ENCODE measurements at regions not wholly inside any gene's neighbourhood (a gene's known extent, or its start where the extent isn't known, plus 50 kb on each side); places are given as distances from the start of the nearest gene placed in this dataset.

DNA sequence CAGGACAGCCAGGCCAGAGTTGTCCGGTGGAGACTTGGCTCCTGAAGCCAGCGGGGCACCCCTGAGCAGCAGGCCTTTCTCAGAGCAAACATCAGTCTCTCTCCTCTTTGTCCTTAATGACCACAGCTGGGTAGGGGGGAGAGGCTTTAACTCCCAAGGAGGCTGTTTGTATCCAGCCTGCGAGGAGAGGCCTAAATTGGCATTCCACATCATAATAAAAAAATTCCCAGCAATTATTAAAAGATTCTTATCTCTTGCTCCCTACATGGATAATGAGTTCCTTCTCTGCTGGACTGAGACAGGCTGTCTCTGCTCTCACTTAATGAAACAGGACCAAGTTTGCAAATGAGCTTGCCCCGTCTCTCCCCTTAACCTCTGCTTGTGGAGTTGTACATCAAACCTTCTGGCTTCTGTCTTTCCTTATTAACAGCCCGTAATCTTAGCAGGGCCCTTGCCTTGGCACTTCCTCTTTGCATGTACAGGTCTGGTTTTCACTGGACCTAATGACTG is 838.2 kb downstream of the MAFB start:
- in situ Hi-C loops (cut with HindIII; ENCODE audit: low pct_ligation_motif_present, low sequenced_read_pairs), result no loop called here
- TF ChIP-seq, protein P1, sequence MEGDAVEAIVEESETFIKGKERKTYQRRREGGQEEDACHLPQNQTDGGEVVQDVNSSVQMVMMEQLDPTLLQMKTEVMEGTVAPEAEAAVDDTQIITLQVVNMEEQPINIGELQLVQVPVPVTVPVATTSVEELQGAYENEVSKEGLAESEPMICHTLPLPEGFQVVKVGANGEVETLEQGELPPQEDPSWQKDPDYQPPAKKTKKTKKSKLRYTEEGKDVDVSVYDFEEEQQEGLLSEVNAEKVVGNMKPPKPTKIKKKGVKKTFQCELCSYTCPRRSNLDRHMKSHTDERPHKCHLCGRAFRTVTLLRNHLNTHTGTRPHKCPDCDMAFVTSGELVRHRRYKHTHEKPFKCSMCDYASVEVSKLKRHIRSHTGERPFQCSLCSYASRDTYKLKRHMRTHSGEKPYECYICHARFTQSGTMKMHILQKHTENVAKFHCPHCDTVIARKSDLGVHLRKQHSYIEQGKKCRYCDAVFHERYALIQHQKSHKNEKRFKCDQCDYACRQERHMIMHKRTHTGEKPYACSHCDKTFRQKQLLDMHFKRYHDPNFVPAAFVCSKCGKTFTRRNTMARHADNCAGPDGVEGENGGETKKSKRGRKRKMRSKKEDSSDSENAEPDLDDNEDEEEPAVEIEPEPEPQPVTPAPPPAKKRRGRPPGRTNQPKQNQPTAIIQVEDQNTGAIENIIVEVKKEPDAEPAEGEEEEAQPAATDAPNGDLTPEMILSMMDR (IDR thresholded peaks at IDR 0.05; ENCODE audit: low read depth, low read length, missing control alignments), result no peak
- Histone ChIP-seq H3K27me3 (replicated peaks) (no peaks in the 10 kb centered on the region), H3K4me3 (ENCODE audit: low read depth, low read length) (no peak overlapping the region), H3K36me3 (replicated peaks) (no peaks in the 10 kb centered on the region), H3K27ac (no peak overlapping the region)
- no peak for DNase-seq

DNA sequence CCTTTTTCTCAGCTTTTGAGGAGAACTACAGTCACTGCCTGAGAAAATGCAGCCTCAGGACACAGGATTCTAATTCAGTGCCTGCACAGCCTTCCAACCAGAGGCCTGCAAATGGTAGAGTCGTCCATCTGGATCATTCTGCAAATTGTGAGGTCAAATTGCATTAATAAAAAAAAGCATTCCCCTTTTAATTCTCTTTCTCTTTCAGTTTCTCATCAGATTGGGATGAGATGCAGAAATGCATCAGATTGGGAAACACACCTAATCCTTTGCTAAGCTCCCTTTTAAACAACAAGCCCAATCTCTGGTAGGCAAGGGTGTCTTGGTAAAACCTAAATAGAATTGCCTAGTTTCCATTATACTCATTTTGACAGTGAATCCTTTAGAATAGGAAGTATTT is 838.8 kb downstream of the MAFB start:
- Histone ChIP-seq H3K4me3 (ENCODE audit: low read depth, low read length) (no peak overlapping the region), H3K27ac (peak overlapping the region; percentile 16), H3K27me3 (replicated peaks) (no peaks in the 10 kb centered on the region), H3K36me3 (replicated peaks) (no peaks in the 10 kb centered on the region)
- in situ Hi-C loops (cut with HindIII; ENCODE audit: low pct_ligation_motif_present, low sequenced_read_pairs), result no loop called here
- no peak for DNase-seq
- TF ChIP-seq, protein P1 (IDR thresholded peaks at IDR 0.05; ENCODE audit: low read depth, low read length, missing control alignments), result no peak

DNA sequence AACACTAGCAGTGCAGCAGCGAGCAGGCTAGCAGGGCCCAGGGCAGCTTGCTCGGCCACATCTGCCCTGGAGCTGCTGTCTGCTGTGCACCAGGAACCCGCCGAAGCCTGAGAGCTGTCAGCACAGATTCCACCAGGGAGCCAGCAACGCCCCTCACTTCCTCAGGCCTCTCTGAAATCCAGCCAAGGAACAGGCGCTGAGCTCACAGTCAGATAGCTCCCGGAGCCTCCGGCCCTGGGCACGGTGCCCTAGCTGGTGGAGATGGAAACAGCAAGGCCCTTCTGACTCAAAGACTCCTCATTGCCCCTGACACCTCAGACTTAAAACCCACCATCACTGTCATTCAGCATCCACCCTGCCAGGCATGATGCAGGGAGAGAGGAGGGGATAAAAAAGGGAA is 839.4 kb downstream of the MAFB start:
- no peak overlapping the region for H3K4me3 ChIP-seq (ENCODE audit: low read depth, low read length)
- peak overlapping the region; percentile 16 for H3K27ac ChIP-seq
- TF ChIP-seq, protein P1 (IDR thresholded peaks at IDR 0.05; ENCODE audit: low read depth, low read length, missing control alignments), result peak; percentile 12
- H3K27me3 ChIP-seq (replicated peaks), result no peaks in the 10 kb centered on the region
- DNase-seq, result peak; percentile 89
- in situ Hi-C loops (cut with HindIII; ENCODE audit: low pct_ligation_motif_present, low sequenced_read_pairs), result no loop called here
- H3K36me3 ChIP-seq (replicated peaks), result no peaks in the 10 kb centered on the region

DNA sequence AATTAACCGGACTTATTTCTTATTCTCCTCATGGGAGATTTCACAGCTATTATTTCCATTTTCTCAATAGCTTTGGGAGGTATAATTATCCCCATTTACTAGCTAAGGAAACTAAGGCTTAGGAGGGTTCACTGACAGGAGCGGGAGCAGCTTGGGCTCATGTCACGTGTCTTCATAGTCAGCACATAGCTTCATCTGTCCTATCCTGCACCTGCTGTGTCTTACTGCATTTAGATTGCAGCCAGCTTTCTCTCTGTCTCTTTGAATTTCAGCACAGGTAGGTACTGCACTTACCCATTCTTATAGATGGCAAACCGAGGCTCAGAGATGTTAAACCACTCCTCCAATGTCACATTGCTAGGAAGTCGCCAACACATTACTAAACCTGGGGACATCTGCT is 839.9 kb downstream of the MAFB start:
- in situ Hi-C loops (cut with HindIII; ENCODE audit: low pct_ligation_motif_present, low sequenced_read_pairs), result no loop called here
- Histone ChIP-seq H3K27ac (no peak overlapping the region), H3K4me3 (ENCODE audit: low read depth, low read length) (no peak overlapping the region), H3K27me3 (replicated peaks) (no peaks in the 10 kb centered on the region), H3K36me3 (replicated peaks) (no peaks in the 10 kb centered on the region)
- TF ChIP-seq, protein P1 (IDR thresholded peaks at IDR 0.05; ENCODE audit: low read depth, low read length, missing control alignments), result no peak
- no peak for DNase-seq

DNA sequence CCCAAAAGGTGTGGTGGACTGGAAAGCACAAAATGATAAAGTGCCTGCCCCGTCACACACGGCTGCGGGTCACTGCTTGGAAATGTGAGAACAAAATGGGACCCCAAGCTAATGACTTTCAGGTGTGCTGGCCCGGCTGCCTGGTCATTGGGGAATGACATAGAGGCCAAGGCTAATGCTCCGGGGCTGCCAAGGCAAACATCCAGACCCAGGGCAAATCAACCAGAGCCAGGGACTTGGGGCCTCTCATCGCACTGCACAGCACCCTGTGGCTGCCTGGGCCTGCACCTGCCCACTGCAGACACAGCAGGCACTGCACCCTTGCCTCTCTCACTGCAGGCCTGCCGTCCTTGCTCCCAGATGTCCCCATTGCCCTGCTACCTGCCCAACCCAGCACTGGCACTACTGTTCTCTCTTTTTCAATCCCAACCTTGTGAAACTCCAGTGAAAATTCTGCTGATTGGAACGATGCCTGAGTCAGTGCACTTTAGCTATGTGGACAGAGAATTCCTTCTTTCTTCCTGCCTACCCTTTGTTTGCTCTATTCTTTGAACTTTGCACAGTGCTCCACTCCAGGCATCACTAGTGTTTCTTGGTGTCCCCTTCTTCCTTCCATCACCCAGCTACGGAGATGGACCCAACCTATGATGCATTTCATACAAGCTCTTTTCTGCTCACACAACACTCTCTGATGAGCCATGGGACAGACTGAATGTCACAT is 849.5 kb downstream of the MAFB start:
- no peaks in the 10 kb centered on the region for H3K36me3 ChIP-seq (replicated peaks)
- H3K27me3 ChIP-seq (replicated peaks), result no peaks in the 10 kb centered on the region
- TF ChIP-seq, protein P1 (IDR thresholded peaks at IDR 0.05; ENCODE audit: low read depth, low read length, missing control alignments), result no peak
- H3K4me3 ChIP-seq (ENCODE audit: low read depth, low read length), result no peak overlapping the region
- in situ Hi-C loops (cut with HindIII; ENCODE audit: low pct_ligation_motif_present, low sequenced_read_pairs), result no loop called here
- no peak for DNase-seq
- H3K27ac ChIP-seq, result no peak overlapping the region

DNA sequence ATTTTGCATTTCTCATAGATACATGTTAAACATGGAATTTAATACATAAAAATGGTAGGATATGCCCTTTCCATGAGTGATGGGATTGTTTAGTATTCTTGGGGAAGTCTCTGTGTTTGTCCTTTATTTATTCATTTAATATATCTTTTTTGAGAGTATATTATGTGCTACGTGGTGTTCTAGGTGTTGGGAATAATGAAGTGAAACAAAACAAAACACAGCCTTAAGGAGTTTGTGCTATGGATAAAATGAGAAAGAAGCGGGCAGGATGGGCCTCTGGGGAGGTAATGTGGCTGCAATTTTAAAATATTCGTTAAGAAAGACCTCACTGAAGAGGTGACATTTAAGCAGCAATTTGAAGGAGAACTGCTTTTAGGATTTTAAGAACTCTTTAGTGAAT is 851.5 kb downstream of the MAFB start:
- in situ Hi-C loops (cut with HindIII; ENCODE audit: low pct_ligation_motif_present, low sequenced_read_pairs), result no loop called here
- Histone ChIP-seq H3K4me3 (ENCODE audit: low read depth, low read length) (no peak overlapping the region), H3K27ac (no peak overlapping the region), H3K36me3 (replicated peaks) (no peaks in the 10 kb centered on the region), H3K27me3 (replicated peaks) (no peaks in the 10 kb centered on the region)
- DNase-seq, result no peak
- TF ChIP-seq, protein P1 (IDR thresholded peaks at IDR 0.05; ENCODE audit: low read depth, low read length, missing control alignments), result no peak
